ENCODE measurements at regions not wholly inside any gene's neighbourhood (a gene's known extent, or its start where the extent isn't known, plus 50 kb on each side); places are given as distances from the start of the nearest gene placed in this dataset.
"Not testable (repeated sequence)": the region's sequence is repeated elsewhere in the genome, so short reads cannot be mapped to it uniquely, and the experiment has no call there.

- H3K27ac ChIP-seq (ENCODE audit: low read length): no peak overlapping the region
- 81% methylated on average over 2 of the region's 4 CpGs for WGBS (ENCODE audit: insufficient coverage)
- H3K4me3 ChIP-seq (ENCODE audit: low read length): no peak overlapping the region
- H3K4me1 ChIP-seq (ENCODE audit: control insufficient read depth, insufficient read depth, low read length): no peaks in the 10 kb centered on the region
- intact Hi-C loops (cut with micrococcal nuclease): no loop called here
- H3K36me3 ChIP-seq (ENCODE audit: control insufficient read depth, insufficient read depth, low read length): no peaks in the 10 kb centered on the region
- no peak for TF ChIP-seq CTCF (IDR thresholded peaks at IDR 0.05)
- Mint-ChIP-seq H3K36me3 (peaks cover 10% of the 10 kb centered on the region), H3K9me3 (peaks cover 4 to 7% of the 10 kb centered on the region in 2 donors), H3K27ac (no peak overlapping the region), H3K4me3 (no peak overlapping the region), H3K27me3 (ENCODE audit: low read depth in 2 of 2) (peaks cover 16 to 26% of the 10 kb centered on the region in 2 donors), H3K4me1 (no peaks in the 10 kb centered on the region)
- H3K27me3 ChIP-seq (ENCODE audit: control insufficient read depth, insufficient read depth, low read length): no peaks in the 10 kb centered on the region
- H3K9me3 ChIP-seq (ENCODE audit: control insufficient read depth, insufficient read depth, low read length): peaks cover 7% of the 10 kb centered on the region
- DNase-seq (no peak), ATAC-seq (no peak)
Measured at GRCh38 chr14:101323111-101323510, 238.2 kb upstream of the DIO3 start.

GRCh38 chr14:101323614-101324235 lies 237.6 kb upstream of the DIO3 start:
- H3K27ac ChIP-seq (ENCODE audit: low read length); H3K36me3 Mint-ChIP-seq; H3K9me3 Mint-ChIP-seq; H3K4me3 ChIP-seq (ENCODE audit: low read length); H3K9me3 ChIP-seq (ENCODE audit: control insufficient read depth, insufficient read depth, low read length); DNase-seq; ATAC-seq; H3K36me3 ChIP-seq (ENCODE audit: control insufficient read depth, insufficient read depth, low read length); H3K4me3 Mint-ChIP-seq; H3K4me1 Mint-ChIP-seq; H3K27me3 ChIP-seq (ENCODE audit: control insufficient read depth, insufficient read depth, low read length); intact Hi-C loops (cut with micrococcal nuclease); H3K27ac Mint-ChIP-seq; H3K4me1 ChIP-seq (ENCODE audit: control insufficient read depth, insufficient read depth, low read length): not testable (repeated sequence)
- WGBS (ENCODE audit: insufficient coverage): 93% methylated on average over 6 of the region's 7 CpGs
- H3K27me3 Mint-ChIP-seq (ENCODE audit: low read depth in 2 of 2): peaks cover 17 to 20% of the 10 kb centered on the region in 2 donors

- Mint-ChIP-seq H3K27ac (no peak overlapping the region), H3K4me1 (no peaks in the 10 kb centered on the region), H3K9me3 (peaks cover 4 to 7% of the 10 kb centered on the region in 2 donors), H3K36me3 (peaks cover 10% of the 10 kb centered on the region), H3K27me3 (ENCODE audit: low read depth in 2 of 2) (peaks cover 10 to 14% of the 10 kb centered on the region in 2 donors), H3K4me3 (no peak overlapping the region)
- Histone ChIP-seq H3K36me3 (ENCODE audit: control insufficient read depth, insufficient read depth, low read length) (no peaks in the 10 kb centered on the region), H3K9me3 (ENCODE audit: control insufficient read depth, insufficient read depth, low read length) (peaks cover 7% of the 10 kb centered on the region), H3K27me3 (ENCODE audit: control insufficient read depth, insufficient read depth, low read length) (no peaks in the 10 kb centered on the region), H3K27ac (ENCODE audit: low read length) (no peak overlapping the region), H3K4me3 (ENCODE audit: low read length) (no peak overlapping the region), H3K4me1 (ENCODE audit: control insufficient read depth, insufficient read depth, low read length) (no peaks in the 10 kb centered on the region)
- WGBS (ENCODE audit: insufficient coverage): 92% methylated on average over 4 of the region's 4 CpGs
- TF ChIP-seq CTCF (IDR thresholded peaks at IDR 0.05): no peak
- intact Hi-C loops (cut with micrococcal nuclease): no loop called here
- DNase-seq (no peak), ATAC-seq (no peak)
Measured at GRCh38 chr14:101325319-101325718, 236.0 kb upstream of the DIO3 start.

- Mint-ChIP-seq H3K27ac (no peak overlapping the region), H3K4me1 (no peaks in the 10 kb centered on the region), H3K27me3 (ENCODE audit: low read depth in 2 of 2) (peaks cover 0 to 9% of the 10 kb centered on the region in 2 donors), H3K4me3 (no peak overlapping the region), H3K9me3 (peaks cover 3 to 6% of the 10 kb centered on the region in 2 donors), H3K36me3 (peaks cover 7% of the 10 kb centered on the region)
- H3K27ac ChIP-seq (ENCODE audit: low read length): no peak overlapping the region
- H3K4me3 ChIP-seq (ENCODE audit: low read length): no peak overlapping the region
- ATAC-seq (no peak), DNase-seq (no peak)
- no peaks in the 10 kb centered on the region for H3K4me1 ChIP-seq (ENCODE audit: control insufficient read depth, insufficient read depth, low read length)
- H3K27me3 ChIP-seq (ENCODE audit: control insufficient read depth, insufficient read depth, low read length): no peaks in the 10 kb centered on the region
- intact Hi-C loops (cut with micrococcal nuclease): no loop called here
- WGBS (ENCODE audit: insufficient coverage): 85% methylated on average over 9 of the region's 10 CpGs
- H3K36me3 ChIP-seq (ENCODE audit: control insufficient read depth, insufficient read depth, low read length): no peaks in the 10 kb centered on the region
- no peak for TF ChIP-seq CTCF (IDR thresholded peaks at IDR 0.05)
- H3K9me3 ChIP-seq (ENCODE audit: control insufficient read depth, insufficient read depth, low read length): peaks cover 4% of the 10 kb centered on the region
Measured at GRCh38 chr14:101328412-101329028, 232.8 kb upstream of the DIO3 start.
